ENCODE measurements at regions not wholly inside any gene's neighbourhood (a gene's known extent, or its start where the extent isn't known, plus 50 kb on each side); places are given as distances from the start of the nearest gene placed in this dataset.

DNA sequence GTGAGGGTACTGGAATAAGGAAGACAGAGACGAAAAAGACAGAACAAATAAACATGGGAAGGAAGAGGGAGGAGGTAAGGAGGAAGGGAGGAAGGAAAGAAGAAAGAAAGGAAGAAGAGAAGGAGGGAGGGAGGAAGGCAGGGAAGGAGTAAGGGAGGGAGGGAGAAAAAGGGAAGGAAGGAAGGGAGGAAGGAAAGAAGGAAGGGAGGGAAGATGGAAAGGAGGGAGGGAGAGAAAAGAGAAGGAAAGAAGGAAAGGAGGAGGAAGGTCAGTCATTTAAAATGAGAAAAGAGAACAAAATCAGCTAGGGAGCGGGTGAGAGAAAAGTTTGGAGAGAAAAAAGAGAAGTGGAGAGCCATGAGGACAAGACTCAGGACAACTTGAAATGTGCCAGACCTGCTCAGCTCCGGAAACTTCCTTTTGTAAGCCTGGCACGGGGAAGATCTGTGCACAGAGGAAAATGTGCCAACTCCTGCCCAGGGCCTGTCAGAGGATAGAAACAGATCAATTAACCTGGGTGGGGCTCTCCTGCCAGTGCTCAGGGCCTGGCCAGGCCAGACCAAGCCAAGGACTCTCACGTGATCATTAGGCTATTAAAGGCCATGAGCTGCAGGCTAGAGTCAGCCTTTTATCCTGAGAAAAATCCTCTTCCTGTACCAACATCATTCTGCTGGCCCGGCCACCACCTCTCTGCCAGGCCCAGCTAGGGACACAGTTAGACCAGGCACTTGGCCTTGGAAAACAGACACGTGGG lies 50.1 kb upstream of the BCL6 start:
- no peak overlapping the region for H3K9ac ChIP-seq (ENCODE audit: low read depth in 1 of 3, low read length in 3 of 3)
- H3K4me3 ChIP-seq (ENCODE audit: low read length in 3 of 3), result no peak overlapping the region
- H3K27me3 ChIP-seq (ENCODE audit: control insufficient read depth in 3 of 3, insufficient read depth in 3 of 3, low read length in 3 of 3), result no peaks in the 10 kb centered on the region
- no peak overlapping the region for H3K27ac ChIP-seq (ENCODE audit: low read depth, low read length)
- H3K36me3 ChIP-seq (ENCODE audit: control insufficient read depth in 3 of 3, insufficient read depth in 3 of 3, low read length in 3 of 3), result no peaks in the 10 kb centered on the region
- H3K4me1 ChIP-seq (ENCODE audit: control insufficient read depth in 3 of 3, insufficient read depth in 3 of 3, low read length in 3 of 3), result no peaks in the 10 kb centered on the region
- no peaks in the 10 kb centered on the region for H3K9me3 ChIP-seq (ENCODE audit: control insufficient read depth in 3 of 3, low read length in 3 of 3)

DNA sequence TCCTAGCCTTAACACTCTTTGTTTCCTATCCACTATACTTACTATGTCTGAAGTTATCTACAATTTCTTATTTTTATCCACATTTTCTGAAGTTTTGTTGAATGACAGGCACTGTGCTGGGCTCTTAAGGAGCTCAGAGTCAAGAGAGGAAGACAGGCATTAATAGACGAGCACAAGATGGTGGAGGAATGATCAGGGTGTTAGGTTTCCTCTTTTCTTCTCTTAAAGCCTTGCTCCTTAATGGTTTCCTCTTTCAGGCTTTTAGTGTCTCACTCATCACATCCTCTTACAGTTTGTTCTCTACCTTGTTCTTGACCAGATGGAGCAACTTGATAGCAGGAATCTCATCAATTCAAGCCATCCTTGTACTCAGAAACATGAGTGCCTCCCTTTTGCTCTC lies 52.9 kb upstream of the BCL6 start:
- no peak overlapping the region for H3K4me3 ChIP-seq (ENCODE audit: low read length in 3 of 3)
- H3K36me3 ChIP-seq (ENCODE audit: control insufficient read depth in 3 of 3, insufficient read depth in 3 of 3, low read length in 3 of 3), result no peaks in the 10 kb centered on the region
- no peak overlapping the region for H3K27ac ChIP-seq (ENCODE audit: low read depth, low read length)
- no peaks in the 10 kb centered on the region for H3K9me3 ChIP-seq (ENCODE audit: control insufficient read depth in 3 of 3, low read length in 3 of 3)
- no peaks in the 10 kb centered on the region for H3K4me1 ChIP-seq (ENCODE audit: control insufficient read depth in 3 of 3, insufficient read depth in 3 of 3, low read length in 3 of 3)
- H3K27me3 ChIP-seq (ENCODE audit: control insufficient read depth in 3 of 3, insufficient read depth in 3 of 3, low read length in 3 of 3), result no peaks in the 10 kb centered on the region
- H3K9ac ChIP-seq (ENCODE audit: low read depth in 1 of 3, low read length in 3 of 3), result no peak overlapping the region

DNA sequence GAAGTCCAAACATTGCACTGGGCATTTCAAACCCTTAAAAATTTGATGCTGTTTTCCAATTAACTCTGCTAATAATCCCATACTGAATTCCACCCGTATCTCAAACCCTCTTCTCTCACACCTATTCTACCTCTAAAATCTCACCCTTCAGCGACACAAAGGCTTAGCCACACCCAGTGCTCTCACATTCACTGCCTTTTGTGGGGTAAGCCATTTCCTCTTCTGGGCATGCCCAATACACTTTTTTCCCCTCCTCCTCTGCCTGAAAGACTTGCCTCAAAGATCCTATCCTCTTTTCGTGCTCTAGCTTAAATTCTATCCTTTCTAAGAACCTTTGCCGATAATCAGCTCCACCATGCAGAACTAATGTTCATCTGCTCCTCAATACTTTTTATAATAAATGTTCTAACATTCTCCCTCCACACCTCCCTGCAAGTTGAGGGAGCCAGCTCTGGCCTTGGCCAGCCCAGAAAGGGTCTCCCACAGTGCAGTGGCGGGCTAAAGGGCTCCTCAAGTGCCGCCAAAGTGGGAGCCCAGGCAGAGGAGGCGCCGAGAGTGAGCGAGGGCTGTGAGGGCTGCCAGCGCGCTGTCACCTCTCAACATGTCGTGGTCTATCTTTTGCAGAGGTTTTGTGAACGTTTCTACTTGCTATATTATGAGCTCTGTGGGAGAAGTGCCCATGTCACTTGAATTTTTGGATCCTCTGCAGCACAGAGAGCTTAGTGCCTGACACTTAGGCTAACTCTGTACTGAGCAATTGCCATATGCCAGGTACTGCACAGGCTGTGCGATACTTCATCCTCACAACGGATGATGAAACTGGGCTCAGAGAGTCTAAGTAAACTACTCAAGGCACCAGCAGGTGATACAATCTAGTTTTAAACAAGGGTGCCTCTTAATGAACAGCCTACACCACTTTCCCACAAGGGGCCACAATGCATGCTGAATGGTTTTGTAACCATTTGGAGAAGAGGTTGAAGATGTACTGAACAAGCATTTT lies 53.6 kb upstream of the BCL6 start:
- Histone ChIP-seq H3K27ac (ENCODE audit: low read depth, low read length) (no peak overlapping the region), H3K36me3 (ENCODE audit: control insufficient read depth in 3 of 3, insufficient read depth in 3 of 3, low read length in 3 of 3) (no peaks in the 10 kb centered on the region), H3K4me3 (ENCODE audit: low read length in 3 of 3) (no peak overlapping the region), H3K27me3 (ENCODE audit: control insufficient read depth in 3 of 3, insufficient read depth in 3 of 3, low read length in 3 of 3) (no peaks in the 10 kb centered on the region), H3K9me3 (ENCODE audit: control insufficient read depth in 3 of 3, low read length in 3 of 3) (no peaks in the 10 kb centered on the region), H3K9ac (ENCODE audit: low read depth in 1 of 3, low read length in 3 of 3) (no peak overlapping the region), H3K4me1 (ENCODE audit: control insufficient read depth in 3 of 3, insufficient read depth in 3 of 3, low read length in 3 of 3) (no peaks in the 10 kb centered on the region)

DNA sequence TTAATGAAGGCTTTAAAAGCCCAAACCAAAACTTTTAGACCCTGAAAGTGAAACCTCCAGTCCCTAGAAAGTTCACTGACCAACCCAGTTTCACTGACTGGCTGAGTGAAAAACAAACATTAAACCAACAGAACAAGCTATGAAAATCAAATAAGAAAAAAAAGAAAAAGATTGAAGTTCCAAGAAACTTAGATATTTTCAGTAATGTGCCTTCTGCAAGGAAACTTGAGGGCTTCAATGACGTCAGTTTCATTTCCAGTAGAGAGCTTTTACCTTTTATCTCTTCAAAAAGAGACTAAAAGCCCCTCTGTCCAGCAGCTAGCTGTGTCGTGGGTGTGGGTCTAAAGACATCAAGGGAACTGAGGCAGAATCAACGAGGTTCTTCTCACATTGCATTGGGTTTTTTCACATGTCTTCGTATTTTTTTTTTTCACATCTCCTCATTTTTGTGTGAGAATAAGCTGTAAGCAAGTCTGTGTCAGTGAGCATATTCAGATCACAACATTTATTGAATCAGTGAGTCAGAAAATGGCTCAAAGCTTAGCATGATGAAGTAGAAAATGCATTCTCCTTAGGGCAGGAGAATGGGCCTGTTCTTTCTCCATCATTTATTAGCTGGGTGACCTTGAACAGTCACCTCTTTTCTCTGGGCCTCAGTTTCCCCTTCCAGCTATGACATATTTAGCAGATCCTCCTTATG lies 54.8 kb upstream of the BCL6 start:
- Histone ChIP-seq H3K4me1 (ENCODE audit: control insufficient read depth in 3 of 3, insufficient read depth in 3 of 3, low read length in 3 of 3) (no peaks in the 10 kb centered on the region), H3K27ac (ENCODE audit: low read depth, low read length) (no peak overlapping the region)

GRCh38 chr3:187801152-187801551 lies 55.9 kb upstream of the BCL6 start:
- H3K9me3 ChIP-seq (ENCODE audit: control insufficient read depth in 3 of 3, low read length in 3 of 3), result no peaks in the 10 kb centered on the region
- no peak overlapping the region for H3K4me3 ChIP-seq (ENCODE audit: low read length in 3 of 3)
- H3K36me3 ChIP-seq (ENCODE audit: control insufficient read depth in 3 of 3, insufficient read depth in 3 of 3, low read length in 3 of 3), result no peaks in the 10 kb centered on the region
- no peaks in the 10 kb centered on the region for H3K4me1 ChIP-seq (ENCODE audit: control insufficient read depth in 3 of 3, insufficient read depth in 3 of 3, low read length in 3 of 3)
- H3K27me3 ChIP-seq (ENCODE audit: control insufficient read depth in 3 of 3, insufficient read depth in 3 of 3, low read length in 3 of 3), result no peaks in the 10 kb centered on the region
- no peak overlapping the region for H3K9ac ChIP-seq (ENCODE audit: low read depth in 1 of 3, low read length in 3 of 3)
- no peak overlapping the region for H3K27ac ChIP-seq (ENCODE audit: low read depth, low read length)

More for the DNA sequence above, 54.8 kb upstream of the BCL6 start:
- H3K9ac ChIP-seq (ENCODE audit: low read depth in 1 of 3, low read length in 3 of 3), result no peak overlapping the region
- H3K4me3 ChIP-seq (ENCODE audit: low read length in 3 of 3), result no peak overlapping the region
- no peaks in the 10 kb centered on the region for H3K9me3 ChIP-seq (ENCODE audit: control insufficient read depth in 3 of 3, low read length in 3 of 3)
- no peaks in the 10 kb centered on the region for H3K27me3 ChIP-seq (ENCODE audit: control insufficient read depth in 3 of 3, insufficient read depth in 3 of 3, low read length in 3 of 3)
- no peaks in the 10 kb centered on the region for H3K36me3 ChIP-seq (ENCODE audit: control insufficient read depth in 3 of 3, insufficient read depth in 3 of 3, low read length in 3 of 3)

DNA sequence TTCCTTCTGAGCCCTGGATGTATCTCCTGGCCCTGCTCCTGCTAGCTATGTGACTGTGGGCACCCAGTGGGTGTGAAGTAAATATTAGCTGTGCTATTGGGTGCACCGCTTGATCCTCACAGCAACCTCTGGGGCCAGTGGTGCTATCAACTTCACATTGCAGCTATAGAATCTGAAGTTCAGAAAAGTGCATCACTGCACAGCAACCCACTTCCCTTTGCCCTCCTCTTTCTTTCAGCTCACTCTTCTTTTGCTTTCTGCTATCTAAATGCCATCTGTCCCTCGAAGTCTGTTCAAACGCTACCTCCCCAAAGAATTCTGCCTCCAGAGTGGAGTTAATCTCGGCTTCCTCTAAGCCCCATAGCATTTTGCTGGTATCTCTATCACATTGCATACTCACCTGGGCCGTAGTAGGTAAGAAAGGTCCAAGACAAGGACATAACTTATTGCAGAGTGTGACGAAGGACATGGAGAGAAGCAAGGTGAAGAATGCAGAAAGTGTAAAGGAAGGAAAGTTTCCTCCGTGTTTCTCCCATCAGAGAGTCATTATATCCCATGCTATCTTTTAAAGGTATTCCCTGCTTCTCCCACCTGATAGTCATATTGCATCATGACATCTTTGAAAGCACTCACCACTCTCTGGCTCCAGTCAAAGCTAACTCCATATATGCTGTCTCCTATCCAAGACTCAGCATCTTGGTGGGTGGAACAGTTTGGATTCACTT lies 57.1 kb upstream of the BCL6 start:
- Histone ChIP-seq H3K36me3 (ENCODE audit: control insufficient read depth in 3 of 3, insufficient read depth in 3 of 3, low read length in 3 of 3) (no peaks in the 10 kb centered on the region), H3K4me1 (ENCODE audit: control insufficient read depth in 3 of 3, insufficient read depth in 3 of 3, low read length in 3 of 3) (no peaks in the 10 kb centered on the region), H3K9ac (ENCODE audit: low read depth in 1 of 3, low read length in 3 of 3) (no peak overlapping the region), H3K27ac (ENCODE audit: low read depth, low read length) (no peak overlapping the region), H3K9me3 (ENCODE audit: control insufficient read depth in 3 of 3, low read length in 3 of 3) (no peaks in the 10 kb centered on the region), H3K27me3 (ENCODE audit: control insufficient read depth in 3 of 3, insufficient read depth in 3 of 3, low read length in 3 of 3) (no peaks in the 10 kb centered on the region), H3K4me3 (ENCODE audit: low read length in 3 of 3) (no peak overlapping the region)

- H3K4me1 ChIP-seq (ENCODE audit: control insufficient read depth in 3 of 3, insufficient read depth in 3 of 3, low read length in 3 of 3), result no peaks in the 10 kb centered on the region
- no peaks in the 10 kb centered on the region for H3K27me3 ChIP-seq (ENCODE audit: control insufficient read depth in 3 of 3, insufficient read depth in 3 of 3, low read length in 3 of 3)
- no peak overlapping the region for H3K4me3 ChIP-seq (ENCODE audit: low read length in 3 of 3)
- H3K9ac ChIP-seq (ENCODE audit: low read depth in 1 of 3, low read length in 3 of 3), result no peak overlapping the region
- H3K27ac ChIP-seq (ENCODE audit: low read depth, low read length), result no peak overlapping the region
- no peaks in the 10 kb centered on the region for H3K9me3 ChIP-seq (ENCODE audit: control insufficient read depth in 3 of 3, low read length in 3 of 3)
- H3K36me3 ChIP-seq (ENCODE audit: control insufficient read depth in 3 of 3, insufficient read depth in 3 of 3, low read length in 3 of 3), result no peaks in the 10 kb centered on the region
Measured at GRCh38 chr3:187802928-187803259, 57.6 kb upstream of the BCL6 start.

- Histone ChIP-seq H3K27me3 (ENCODE audit: control insufficient read depth in 3 of 3, insufficient read depth in 3 of 3, low read length in 3 of 3) (no peaks in the 10 kb centered on the region), H3K36me3 (ENCODE audit: control insufficient read depth in 3 of 3, insufficient read depth in 3 of 3, low read length in 3 of 3) (no peaks in the 10 kb centered on the region), H3K4me1 (ENCODE audit: control insufficient read depth in 3 of 3, insufficient read depth in 3 of 3, low read length in 3 of 3) (no peaks in the 10 kb centered on the region), H3K27ac (ENCODE audit: low read depth, low read length) (no peak overlapping the region), H3K9ac (ENCODE audit: low read depth in 1 of 3, low read length in 3 of 3) (no peak overlapping the region), H3K9me3 (ENCODE audit: control insufficient read depth in 3 of 3, low read length in 3 of 3) (no peaks in the 10 kb centered on the region), H3K4me3 (ENCODE audit: low read length in 3 of 3) (no peak overlapping the region)
Measured at GRCh38 chr3:187804120-187804744, 59.0 kb upstream of the BCL6 start.

GRCh38 chr3:187804745-187805121 lies 59.5 kb upstream of the BCL6 start:
- H3K4me1 ChIP-seq (ENCODE audit: control insufficient read depth in 3 of 3, insufficient read depth in 3 of 3, low read length in 3 of 3), result peaks cover 0 to 1% (median 0%) of the 10 kb centered on the region in 3 donors
- no peaks in the 10 kb centered on the region for H3K27me3 ChIP-seq (ENCODE audit: control insufficient read depth in 3 of 3, insufficient read depth in 3 of 3, low read length in 3 of 3)
- no peak overlapping the region for H3K27ac ChIP-seq (ENCODE audit: low read depth, low read length)
- no peak overlapping the region for H3K9ac ChIP-seq (ENCODE audit: low read depth in 1 of 3, low read length in 3 of 3)
- H3K36me3 ChIP-seq (ENCODE audit: control insufficient read depth in 3 of 3, insufficient read depth in 3 of 3, low read length in 3 of 3), result no peaks in the 10 kb centered on the region
- H3K4me3 ChIP-seq (ENCODE audit: low read length in 3 of 3), result no peak overlapping the region
- no peaks in the 10 kb centered on the region for H3K9me3 ChIP-seq (ENCODE audit: control insufficient read depth in 3 of 3, low read length in 3 of 3)

All from skeletal muscle tissue (tissue), 3 donors.